ENCODE measurements at regions not wholly inside any gene's neighbourhood (a gene's known extent, or its start where the extent isn't known, plus 50 kb on each side); places are given as distances from the start of the nearest gene placed in this dataset.

DNA sequence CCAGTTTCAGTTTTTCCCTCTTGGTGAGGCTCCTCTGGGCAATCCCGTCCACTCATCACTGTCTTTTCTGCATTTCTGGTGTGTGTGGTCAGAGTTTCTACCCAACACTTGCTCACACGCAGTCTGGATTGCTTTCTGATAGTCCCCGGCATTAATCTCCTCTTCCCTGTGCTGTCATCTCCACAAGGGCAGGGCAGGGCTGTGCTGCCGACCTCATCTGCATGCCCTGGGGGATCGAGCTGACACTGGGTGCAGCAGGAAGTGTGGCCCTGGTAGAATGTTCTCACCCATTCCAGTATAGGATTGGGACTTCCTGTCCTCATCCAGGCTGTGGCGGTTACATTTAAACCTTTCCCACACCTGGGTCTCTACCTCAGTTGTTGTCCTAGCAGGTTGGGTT, 80.0 kb upstream of the FAM136A start:
- no peak for TF ChIP-seq EZH2 (IDR thresholded peaks at IDR 0.05; ENCODE audit: insufficient read depth, low read length)
- TF ChIP-seq, protein P1, sequence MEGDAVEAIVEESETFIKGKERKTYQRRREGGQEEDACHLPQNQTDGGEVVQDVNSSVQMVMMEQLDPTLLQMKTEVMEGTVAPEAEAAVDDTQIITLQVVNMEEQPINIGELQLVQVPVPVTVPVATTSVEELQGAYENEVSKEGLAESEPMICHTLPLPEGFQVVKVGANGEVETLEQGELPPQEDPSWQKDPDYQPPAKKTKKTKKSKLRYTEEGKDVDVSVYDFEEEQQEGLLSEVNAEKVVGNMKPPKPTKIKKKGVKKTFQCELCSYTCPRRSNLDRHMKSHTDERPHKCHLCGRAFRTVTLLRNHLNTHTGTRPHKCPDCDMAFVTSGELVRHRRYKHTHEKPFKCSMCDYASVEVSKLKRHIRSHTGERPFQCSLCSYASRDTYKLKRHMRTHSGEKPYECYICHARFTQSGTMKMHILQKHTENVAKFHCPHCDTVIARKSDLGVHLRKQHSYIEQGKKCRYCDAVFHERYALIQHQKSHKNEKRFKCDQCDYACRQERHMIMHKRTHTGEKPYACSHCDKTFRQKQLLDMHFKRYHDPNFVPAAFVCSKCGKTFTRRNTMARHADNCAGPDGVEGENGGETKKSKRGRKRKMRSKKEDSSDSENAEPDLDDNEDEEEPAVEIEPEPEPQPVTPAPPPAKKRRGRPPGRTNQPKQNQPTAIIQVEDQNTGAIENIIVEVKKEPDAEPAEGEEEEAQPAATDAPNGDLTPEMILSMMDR (IDR thresholded peaks at IDR 0.05; ENCODE audit: insufficient read depth, low read depth, low read length): no peak
- Histone ChIP-seq H4K20me1 (ENCODE audit: insufficient read depth, low read length) (no peaks in the 10 kb centered on the region), H3K9me3 (ENCODE audit: insufficient read depth, low read depth, low read length) (no peaks in the 10 kb centered on the region), H3K4me3 (ENCODE audit: insufficient read depth, low read depth, low read length) (no peak overlapping the region), H3K36me3 (ENCODE audit: insufficient read depth, low read length) (no peaks in the 10 kb centered on the region), H3K9ac (ENCODE audit: low read length) (no peak overlapping the region), H3K4me1 (ENCODE audit: insufficient read depth, low read length) (no peaks in the 10 kb centered on the region), H3K27me3 (ENCODE audit: insufficient read depth, low read length) (no peaks in the 10 kb centered on the region), H2AFZ (ENCODE audit: low read depth, low read length) (peak overlapping the region; percentile 39), H3K27ac (ENCODE audit: low read depth, low read length) (no peak overlapping the region), H3K4me2 (ENCODE audit: low read length) (no peak overlapping the region), H3K79me2 (ENCODE audit: insufficient read depth, low read length) (no peaks in the 10 kb centered on the region)
- DNase-seq (ENCODE audit: low read depth): peak; percentile 44
- Mint-ChIP-seq H3K27me3 (ENCODE audit: low read depth, unreplicated experiment) (peaks cover 6% of the 10 kb centered on the region), H3K27ac (ENCODE audit: unreplicated experiment) (no peak overlapping the region), H3K4me1 (ENCODE audit: low read depth, unreplicated experiment) (peaks cover 8% of the 10 kb centered on the region), H3K4me3 (ENCODE audit: unreplicated experiment) (no peak overlapping the region), H3K9me3 (ENCODE audit: unreplicated experiment) (peaks cover 2% of the 10 kb centered on the region), H3K36me3 (ENCODE audit: low read depth, unreplicated experiment) (no peaks in the 10 kb centered on the region)
- no peak for FAIRE-seq

DNA sequence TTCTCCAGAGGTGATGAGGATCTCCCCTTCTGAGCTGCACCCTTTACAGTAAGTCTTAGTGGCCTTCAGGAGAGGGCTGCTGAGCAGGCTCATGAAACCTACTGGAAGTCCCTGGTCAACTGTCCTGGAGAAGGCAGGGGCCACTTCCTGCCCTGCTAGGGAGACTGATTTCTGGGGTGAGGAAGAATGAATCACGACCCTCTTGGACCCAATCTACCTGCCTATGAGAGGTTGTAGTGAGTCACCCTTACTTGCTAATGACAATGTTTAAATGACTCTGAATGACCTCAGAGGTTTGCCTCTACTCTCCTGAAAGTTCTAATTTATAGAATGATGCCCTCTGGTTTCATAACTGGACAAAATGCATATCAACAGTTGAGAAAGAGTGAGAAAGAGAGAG, 79.4 kb upstream of the FAM136A start:
- DNase-seq (ENCODE audit: low read depth) (peak; percentile 12), FAIRE-seq (no peak)
- Histone ChIP-seq H3K27ac (ENCODE audit: low read depth, low read length) (no peak overlapping the region), H3K79me2 (ENCODE audit: insufficient read depth, low read length) (no peaks in the 10 kb centered on the region), H2AFZ (ENCODE audit: low read depth, low read length) (no peak overlapping the region), H3K36me3 (ENCODE audit: insufficient read depth, low read length) (no peaks in the 10 kb centered on the region), H3K4me2 (ENCODE audit: low read length) (no peak overlapping the region), H3K4me1 (ENCODE audit: insufficient read depth, low read length) (no peaks in the 10 kb centered on the region), H4K20me1 (ENCODE audit: insufficient read depth, low read length) (no peaks in the 10 kb centered on the region), H3K9ac (ENCODE audit: low read length) (no peak overlapping the region), H3K9me3 (ENCODE audit: insufficient read depth, low read depth, low read length) (no peaks in the 10 kb centered on the region), H3K4me3 (ENCODE audit: insufficient read depth, low read depth, low read length) (no peak overlapping the region), H3K27me3 (ENCODE audit: insufficient read depth, low read length) (no peaks in the 10 kb centered on the region)
- Mint-ChIP-seq H3K4me3 (ENCODE audit: unreplicated experiment) (no peak overlapping the region), H3K27ac (ENCODE audit: unreplicated experiment) (no peak overlapping the region), H3K36me3 (ENCODE audit: low read depth, unreplicated experiment) (no peaks in the 10 kb centered on the region), H3K4me1 (ENCODE audit: low read depth, unreplicated experiment) (peaks cover 8% of the 10 kb centered on the region), H3K27me3 (ENCODE audit: low read depth, unreplicated experiment) (peaks cover 4% of the 10 kb centered on the region), H3K9me3 (ENCODE audit: unreplicated experiment) (peaks cover 2% of the 10 kb centered on the region)
- TF ChIP-seq EZH2 (IDR thresholded peaks at IDR 0.05; ENCODE audit: insufficient read depth, low read length): no peak
- TF ChIP-seq, protein P1 (IDR thresholded peaks at IDR 0.05; ENCODE audit: insufficient read depth, low read depth, low read length): no peak

DNA sequence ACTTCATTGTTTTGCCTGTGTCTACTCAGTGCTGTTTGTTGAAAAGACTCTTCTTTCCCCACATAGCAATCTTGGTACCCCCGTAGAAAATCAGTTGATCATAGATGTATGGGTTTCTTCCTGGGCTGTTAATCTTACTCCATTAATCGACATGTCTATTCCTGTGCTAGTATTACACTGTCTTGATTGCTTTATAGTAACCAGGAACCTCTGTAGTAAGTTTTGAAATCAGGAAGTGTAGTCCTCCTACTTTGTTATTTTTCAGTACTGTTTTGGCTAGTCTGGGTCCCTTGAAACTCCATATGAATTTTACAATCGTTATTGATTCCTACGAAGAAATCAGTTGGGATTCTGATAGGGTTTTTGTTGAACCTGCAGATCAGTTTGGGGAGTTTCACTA, 78.8 kb upstream of the FAM136A start:
- Histone ChIP-seq H3K27ac (ENCODE audit: low read depth, low read length) (no peak overlapping the region), H3K4me3 (ENCODE audit: insufficient read depth, low read depth, low read length) (no peak overlapping the region), H3K36me3 (ENCODE audit: insufficient read depth, low read length) (no peaks in the 10 kb centered on the region), H3K9ac (ENCODE audit: low read length) (no peak overlapping the region), H3K27me3 (ENCODE audit: insufficient read depth, low read length) (no peaks in the 10 kb centered on the region), H3K4me2 (ENCODE audit: low read length) (no peak overlapping the region), H3K4me1 (ENCODE audit: insufficient read depth, low read length) (no peaks in the 10 kb centered on the region), H3K79me2 (ENCODE audit: insufficient read depth, low read length) (no peaks in the 10 kb centered on the region), H3K9me3 (ENCODE audit: insufficient read depth, low read depth, low read length) (no peaks in the 10 kb centered on the region), H2AFZ (ENCODE audit: low read depth, low read length) (no peak overlapping the region), H4K20me1 (ENCODE audit: insufficient read depth, low read length) (no peaks in the 10 kb centered on the region)
- Mint-ChIP-seq H3K4me1 (ENCODE audit: low read depth, unreplicated experiment) (peaks cover 8% of the 10 kb centered on the region), H3K4me3 (ENCODE audit: unreplicated experiment) (no peak overlapping the region), H3K9me3 (ENCODE audit: unreplicated experiment) (peaks cover 2% of the 10 kb centered on the region), H3K36me3 (ENCODE audit: low read depth, unreplicated experiment) (no peaks in the 10 kb centered on the region), H3K27me3 (ENCODE audit: low read depth, unreplicated experiment) (peaks cover 4% of the 10 kb centered on the region), H3K27ac (ENCODE audit: unreplicated experiment) (no peak overlapping the region)
- TF ChIP-seq EZH2 (IDR thresholded peaks at IDR 0.05; ENCODE audit: insufficient read depth, low read length): no peak
- TF ChIP-seq, protein P1 (IDR thresholded peaks at IDR 0.05; ENCODE audit: insufficient read depth, low read depth, low read length): no peak
- FAIRE-seq (no peak), DNase-seq (ENCODE audit: low read depth) (no peak)

Measured in astrocyte (in vitro differentiated cells and primary cell).